IMR-90 (cell line): ENCODE measurements at regions not wholly inside any gene's neighbourhood (a gene's known extent, or its start where the extent isn't known, plus 50 kb on each side); places are given as distances from the start of the nearest gene placed in this dataset.

Source experiments
- ATAC-seq: fragments of 200-7000 bp; cut with Tn5 transposase; 2 replicates; pipeline ENCODE4 v1.9.1; 2020; ENCODE audit warnings: low read depth, mild to moderate bottlenecking, moderate library complexity
- BruUV-seq: library from RNA; stranded (reverse); fragments of 400-500 nt; replicated peaks from 2 replicates; lab custom pipeline; 2021; lab: Mats Ljungman, UMichigan
- CTCF ChIA-PET: fragments of 300-600 bp; formaldehyde crosslinking; extraction: SDS; loops from one replicate; lab custom pipeline; 2021; ENCODE audit warnings: antibody characterized with exemption; lab: Yijun Ruan, JAX
- POLR2A ChIA-PET: fragments of 300-600 bp; sonication (Branson Sonifier 250); formaldehyde crosslinking; loops from one replicate; lab custom pipeline; 2022; ENCODE audit warnings: antibody characterized with exemption; ENCODE audit not compliant: unreplicated experiment; lab: Charles Lee
- DNase-seq: peaks from one replicate; pipeline ENCODE4 v3.0.0; 2013
- H2AFZ ChIP-seq: replicated peaks from 2 replicates; pipeline ENCODE3; 2013; ENCODE audit warnings: low read length, mild to moderate bottlenecking; ENCODE audit not compliant: poor library complexity
- H2AK5ac ChIP-seq: 2 replicates; pipeline ENCODE4 v1.6.1; 2013; ENCODE audit warnings: low read depth, low read length, inconsistent platforms
- H2AK9ac ChIP-seq: replicated peaks from 2 replicates; pipeline ENCODE3; 2013; ENCODE audit warnings: mild to moderate bottlenecking, low read depth, low read length, moderate library complexity; ENCODE audit not compliant: poor library complexity
- H2BK120ac ChIP-seq: 2 replicates; pipeline ENCODE4 v1.6.1; 2013; ENCODE audit warnings: low read depth, low read length, inconsistent platforms
- H2BK15ac ChIP-seq: 3 replicates; pipeline ENCODE4 v1.6.1; 2013; ENCODE audit warnings: low read depth, low read length, inconsistent platforms
- H2BK20ac ChIP-seq: 2 replicates; pipeline ENCODE4 v1.6.1; 2013; ENCODE audit warnings: low read depth, mild to moderate bottlenecking, inconsistent platforms, low read length, moderate library complexity
- H2BK5ac ChIP-seq: 2 replicates; pipeline ENCODE4 v1.6.1; 2013; ENCODE audit warnings: mild to moderate bottlenecking, low read depth, low read length, inconsistent platforms; ENCODE audit not compliant: poor library complexity, severe bottlenecking
- H3K14ac ChIP-seq: replicated peaks from 2 replicates; pipeline ENCODE4 v1.6.1; 2013; ENCODE audit warnings: low read depth, low read length, inconsistent platforms
- H3K18ac ChIP-seq: 2 replicates; pipeline ENCODE4 v1.6.1; 2013; ENCODE audit warnings: low read depth, low read length, control low read depth
- H3K23ac ChIP-seq: 2 replicates; pipeline ENCODE4 v1.6.1; 2013; ENCODE audit warnings: low read depth, low read length, inconsistent platforms
- H3K27ac ChIP-seq: 2 replicates; pipeline ENCODE4 v1.5.1; 2013; ENCODE audit warnings: mild to moderate bottlenecking, control low read depth, low read length; ENCODE audit not compliant: insufficient read depth
- H3K27me3 ChIP-seq: 2 replicates; pipeline ENCODE4 v1.6.1; 2013; ENCODE audit warnings: low read length; ENCODE audit not compliant: control insufficient read depth, insufficient read depth
- H3K36me3 ChIP-seq: 2 replicates; pipeline ENCODE4 v1.6.1; 2013; ENCODE audit warnings: low read length, mixed read lengths; ENCODE audit not compliant: control insufficient read depth, insufficient read depth
- H3K4ac ChIP-seq: 2 replicates; pipeline ENCODE4 v1.6.1; 2013; ENCODE audit warnings: low read depth, low read length, inconsistent platforms
- H3K4me1 ChIP-seq: 2 replicates; pipeline ENCODE4 v1.6.1; 2013; ENCODE audit warnings: low read length, mixed read lengths; ENCODE audit not compliant: control insufficient read depth, insufficient read depth
- H3K4me2 ChIP-seq: 2 replicates; pipeline ENCODE4 v1.6.1; 2013; ENCODE audit warnings: low read depth, mild to moderate bottlenecking, control low read depth, low read length, moderate library complexity
- H3K4me3 ChIP-seq: 2 replicates; pipeline ENCODE4 v1.5.1; 2013; ENCODE audit warnings: low read depth, mild to moderate bottlenecking, control low read depth, low read length, moderate library complexity; ENCODE audit not compliant: insufficient read depth
- H3K56ac ChIP-seq: 2 replicates; pipeline ENCODE4 v1.6.1; 2013; ENCODE audit warnings: low read length, inconsistent platforms; ENCODE audit not compliant: insufficient read depth; ENCODE audit errors: extremely low read depth
- H3K79me1 ChIP-seq, 2 experiments: 2 replicates each; pipeline ENCODE4 v1.6.1; 2013; ENCODE audit warnings: low read length in 2 of 2, inconsistent platforms in 1 of 2, low read depth in 1 of 2
- H3K9ac ChIP-seq: 2 replicates; pipeline ENCODE4 v1.6.1; 2013; ENCODE audit warnings: low read depth, low read length, control low read depth
- H3K9me1 ChIP-seq: 2 replicates; pipeline ENCODE4 v1.6.1; 2013; ENCODE audit warnings: low read length, inconsistent platforms; ENCODE audit not compliant: insufficient read depth
- H3K9me3 ChIP-seq: 2 replicates; pipeline ENCODE4 v1.6.1; 2013; ENCODE audit warnings: low read length; ENCODE audit not compliant: control insufficient read depth, insufficient read depth
- H4K20me1 ChIP-seq: 2 replicates; pipeline ENCODE4 v1.6.1; 2013; ENCODE audit warnings: low read length, inconsistent platforms; ENCODE audit not compliant: insufficient read depth
- H4K5ac ChIP-seq: 2 replicates; pipeline ENCODE4 v1.6.1; 2013; ENCODE audit warnings: mild to moderate bottlenecking, low read depth, low read length, control low read depth
- H4K8ac ChIP-seq, 2 experiments: 2 replicates each; pipeline ENCODE4 v1.6.1; 2013; ENCODE audit warnings: low read depth in 2 of 2, low read length in 2 of 2, control low read depth in 1 of 2, inconsistent platforms in 1 of 2
- H4K91ac ChIP-seq: 2 replicates; pipeline ENCODE4 v1.6.1; 2013; ENCODE audit warnings: low read depth, low read length, inconsistent platforms; ENCODE audit not compliant: insufficient read depth
- BHLHE40 ChIP-seq: fragments of 150-350 bp; IDR thresholded peaks from 2 replicates; pipeline ENCODE4 v1.6.1; 2016; ENCODE audit warnings: mild to moderate bottlenecking, low read depth, low read length
- CEBPB ChIP-seq: IDR thresholded peaks from 2 replicates; pipeline ENCODE4 v1.6.1; 2012; ENCODE audit warnings: low read depth, low read length, improper control_type of control experiment
- CHD1 ChIP-seq: IDR thresholded peaks from 2 replicates; pipeline ENCODE4 v1.6.1; 2012; ENCODE audit warnings: low read depth, low read length, improper control_type of control experiment
- FOS ChIP-seq: fragments of 150-350 bp; IDR thresholded peaks from 2 replicates; pipeline ENCODE4 v1.6.1; 2016; ENCODE audit warnings: low read depth, low read length
- MAFK ChIP-seq: IDR thresholded peaks from 2 replicates; pipeline ENCODE4 v1.6.1; 2012; ENCODE audit warnings: low read depth, low read length, improper control_type of control experiment
- MAZ ChIP-seq: IDR thresholded peaks from 2 replicates; pipeline ENCODE4 v1.6.1; 2012; ENCODE audit warnings: low read depth, mild to moderate bottlenecking, low read length, improper control_type of control experiment, moderate library complexity, borderline replicate concordance
- MXI1 ChIP-seq: IDR thresholded peaks from 2 replicates; pipeline ENCODE4 v1.6.1; 2012; ENCODE audit warnings: low read depth, mild to moderate bottlenecking, low read length, moderate library complexity, borderline replicate concordance
- NFE2L2 ChIP-seq: fragments of 150-350 bp; IDR thresholded peaks from 2 replicates; pipeline ENCODE4 v1.6.1; 2016; ENCODE audit warnings: low read depth, mild to moderate bottlenecking, low read length
- POLR2A ChIP-seq: IDR thresholded peaks from 2 replicates; pipeline ENCODE4 v1.6.1; 2012; ENCODE audit warnings: mild to moderate bottlenecking, low read depth, low read length
- RAD21 ChIP-seq: IDR thresholded peaks from 2 replicates; pipeline ENCODE4 v1.6.1; 2012; ENCODE audit warnings: low read length, improper control_type of control experiment
- RCOR1 ChIP-seq: IDR thresholded peaks from 2 replicates; pipeline ENCODE4 v1.6.1; 2012; ENCODE audit warnings: mild to moderate bottlenecking, low read length, improper control_type of control experiment; ENCODE audit not compliant: insufficient replicate concordance
- RFX5 ChIP-seq: IDR thresholded peaks from 2 replicates; pipeline ENCODE4 v1.8.0; 2012; ENCODE audit warnings: low read depth, mild to moderate bottlenecking, low read length, moderate library complexity
- SMC3 ChIP-seq: fragments of 150-350 bp; IDR thresholded peaks from 2 replicates; pipeline ENCODE4 v1.6.1; 2016; ENCODE audit warnings: low read depth, mild to moderate bottlenecking, antibody characterized with exemption, low read length, moderate library complexity
- WGBS, 2 experiments: methylation state at CpG; one replicate each; pipeline versions ENCODE4 v1.1.5 to v1.1.7; 2013; ENCODE audit warnings: missing lambda C conversion rate in 2 of 2; ENCODE audit not compliant: insufficient read length in 1 of 2; ENCODE audit errors: extremely low coverage in 2 of 2; 5-methylcytosine and 5-hydroxymethylcytosine counted together
- dilution Hi-C: fragments of 300-500 bp; cut with HindIII; formaldehyde crosslinking; loops from one replicate; pipeline ENCODE4 v1.14.3; 2018; ENCODE audit warnings: low sequenced_read_pairs; ENCODE audit not compliant: unreplicated experiment
- in situ Hi-C: fragments of 300-500 bp; cut with MboI; formaldehyde crosslinking; loops from 3 replicates; pipeline ENCODE4 v1.14.3; 2019; ENCODE audit warnings: low sequenced_read_pairs, inconsistent platforms, mixed read lengths
- intact Hi-C: fragments of 100-400 bp; cut with micrococcal nuclease; formaldehyde crosslinking; loops from 2 replicates; pipeline ENCODE4 v1.10.0; 2022
- TF ChIP-seq, protein P1 (sequence below): fragments of 150-350 bp; IDR thresholded peaks from 2 replicates; pipeline ENCODE4 v1.6.1; 2016; ENCODE audit warnings: low read depth, mild to moderate bottlenecking, low read length, moderate library complexity, borderline replicate concordance
- TF ChIP-seq, protein P2 (sequence below): fragments of 150-350 bp; IDR thresholded peaks from 2 replicates; pipeline ENCODE4 v1.6.1; 2017; ENCODE audit warnings: mild to moderate bottlenecking, antibody characterized with exemption, low read length, low read depth
- TF ChIP-seq, protein P3 (sequence below): conservative IDR thresholded peaks from 2 replicates; pipeline ENCODE4 v1.5.1; 2012; ENCODE audit warnings: mild to moderate bottlenecking, low read depth, low read length, improper control_type of control experiment

DNA sequence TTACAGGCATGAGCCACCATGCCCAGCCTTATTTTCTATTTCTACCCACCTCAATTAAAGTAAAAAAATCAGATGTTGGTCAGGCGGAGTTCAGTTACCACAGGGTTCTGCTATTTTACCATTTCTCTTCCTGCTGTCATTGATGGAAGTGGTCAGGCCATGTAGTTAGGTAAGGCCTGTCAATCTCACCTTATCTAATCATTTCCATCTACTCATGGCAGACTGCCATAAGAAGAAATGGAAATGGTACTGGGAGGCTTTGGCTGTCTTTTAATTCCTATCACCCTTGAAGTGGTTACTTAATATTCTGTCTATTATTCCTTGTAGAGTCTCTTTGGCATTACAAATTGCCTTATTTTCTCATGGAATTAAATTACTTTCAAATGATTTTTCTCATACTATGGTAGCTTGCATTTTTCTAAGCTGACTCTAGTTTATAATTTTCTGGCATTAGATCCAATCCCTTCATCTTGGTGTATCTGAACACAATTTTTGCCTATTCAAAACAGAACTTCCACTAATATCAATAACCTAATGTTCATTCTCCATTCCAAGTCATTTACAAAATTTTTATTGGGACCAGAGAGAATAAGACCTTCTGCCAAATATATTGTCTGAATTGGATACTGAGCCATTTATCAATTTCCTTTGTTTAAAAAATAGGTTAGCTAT is 198.7 kb downstream of the DACT1 start:
- no peak overlapping the region for H2BK120ac ChIP-seq
- no peak overlapping the region for H3K27ac ChIP-seq
- H2BK15ac ChIP-seq: no peak overlapping the region
- no TSS peak for BruUV-seq
- ChIA-PET CTCF (interaction anchor here (0.8 to 1.1 kb wide), 2 partner anchors 10 to 11 kb away, joined by 3 read pairs; no protein-coding TSS in a partner anchor), POLR2A (no interaction called here)
- H4K5ac ChIP-seq: no peak overlapping the region
- H2BK20ac ChIP-seq: no peak overlapping the region
- no peak overlapping the region for H3K4me3 ChIP-seq
- H3K9me1 ChIP-seq: no peaks in the 10 kb centered on the region
- intact Hi-C loops (no loop called here), dilution Hi-C loops (no loop called here), in situ Hi-C loops (no loop called here)
- H3K79me1 ChIP-seq: no peaks in the 10 kb centered on the region
- no peak for TF ChIP-seq RAD21
- no peak for TF ChIP-seq MXI1
- TF ChIP-seq RFX5: no peak
- TF ChIP-seq, protein P1, sequence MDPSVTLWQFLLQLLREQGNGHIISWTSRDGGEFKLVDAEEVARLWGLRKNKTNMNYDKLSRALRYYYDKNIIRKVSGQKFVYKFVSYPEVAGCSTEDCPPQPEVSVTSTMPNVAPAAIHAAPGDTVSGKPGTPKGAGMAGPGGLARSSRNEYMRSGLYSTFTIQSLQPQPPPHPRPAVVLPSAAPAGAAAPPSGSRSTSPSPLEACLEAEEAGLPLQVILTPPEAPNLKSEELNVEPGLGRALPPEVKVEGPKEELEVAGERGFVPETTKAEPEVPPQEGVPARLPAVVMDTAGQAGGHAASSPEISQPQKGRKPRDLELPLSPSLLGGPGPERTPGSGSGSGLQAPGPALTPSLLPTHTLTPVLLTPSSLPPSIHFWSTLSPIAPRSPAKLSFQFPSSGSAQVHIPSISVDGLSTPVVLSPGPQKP: no peak
- TF ChIP-seq RCOR1: no peak
- no peak for TF ChIP-seq MAZ
- TF ChIP-seq, protein P2, sequence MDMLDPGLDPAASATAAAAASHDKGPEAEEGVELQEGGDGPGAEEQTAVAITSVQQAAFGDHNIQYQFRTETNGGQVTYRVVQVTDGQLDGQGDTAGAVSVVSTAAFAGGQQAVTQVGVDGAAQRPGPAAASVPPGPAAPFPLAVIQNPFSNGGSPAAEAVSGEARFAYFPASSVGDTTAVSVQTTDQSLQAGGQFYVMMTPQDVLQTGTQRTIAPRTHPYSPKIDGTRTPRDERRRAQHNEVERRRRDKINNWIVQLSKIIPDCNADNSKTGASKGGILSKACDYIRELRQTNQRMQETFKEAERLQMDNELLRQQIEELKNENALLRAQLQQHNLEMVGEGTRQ: no peak
- TF ChIP-seq, protein P3, sequence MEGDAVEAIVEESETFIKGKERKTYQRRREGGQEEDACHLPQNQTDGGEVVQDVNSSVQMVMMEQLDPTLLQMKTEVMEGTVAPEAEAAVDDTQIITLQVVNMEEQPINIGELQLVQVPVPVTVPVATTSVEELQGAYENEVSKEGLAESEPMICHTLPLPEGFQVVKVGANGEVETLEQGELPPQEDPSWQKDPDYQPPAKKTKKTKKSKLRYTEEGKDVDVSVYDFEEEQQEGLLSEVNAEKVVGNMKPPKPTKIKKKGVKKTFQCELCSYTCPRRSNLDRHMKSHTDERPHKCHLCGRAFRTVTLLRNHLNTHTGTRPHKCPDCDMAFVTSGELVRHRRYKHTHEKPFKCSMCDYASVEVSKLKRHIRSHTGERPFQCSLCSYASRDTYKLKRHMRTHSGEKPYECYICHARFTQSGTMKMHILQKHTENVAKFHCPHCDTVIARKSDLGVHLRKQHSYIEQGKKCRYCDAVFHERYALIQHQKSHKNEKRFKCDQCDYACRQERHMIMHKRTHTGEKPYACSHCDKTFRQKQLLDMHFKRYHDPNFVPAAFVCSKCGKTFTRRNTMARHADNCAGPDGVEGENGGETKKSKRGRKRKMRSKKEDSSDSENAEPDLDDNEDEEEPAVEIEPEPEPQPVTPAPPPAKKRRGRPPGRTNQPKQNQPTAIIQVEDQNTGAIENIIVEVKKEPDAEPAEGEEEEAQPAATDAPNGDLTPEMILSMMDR: no peak
- TF ChIP-seq NFE2L2: no peak
- no peak for TF ChIP-seq MAFK
- TF ChIP-seq CEBPB: no peak
- no peak for TF ChIP-seq BHLHE40
- no peak for TF ChIP-seq CHD1
- no peak for TF ChIP-seq POLR2A
- TF ChIP-seq FOS: no peak
- TF ChIP-seq SMC3: no peak
- no CpG with 5 or more reads among the region's 1 CpG for WGBS, 2 experiments
- no peak overlapping the region for H3K23ac ChIP-seq
- H3K27me3 ChIP-seq: peaks cover 4% of the 10 kb centered on the region
- H2BK5ac ChIP-seq: no peak overlapping the region
- no peaks in the 10 kb centered on the region for H3K36me3 ChIP-seq
- no peak overlapping the region for H3K9ac ChIP-seq
- no peak overlapping the region for H4K8ac ChIP-seq
- DNase-seq (no peak), ATAC-seq (no peak)
- no peak overlapping the region for H3K18ac ChIP-seq
- no peak overlapping the region for H3K4ac ChIP-seq
- no peaks in the 10 kb centered on the region for H3K9me3 ChIP-seq
- H2AFZ ChIP-seq: no peak overlapping the region
- H4K20me1 ChIP-seq: no peaks in the 10 kb centered on the region
- H3K4me1 ChIP-seq: no peaks in the 10 kb centered on the region
- H3K4me2 ChIP-seq: no peak overlapping the region
- no peak overlapping the region for H3K56ac ChIP-seq
- H4K91ac ChIP-seq: no peak overlapping the region
- H2AK9ac ChIP-seq: no peak overlapping the region
- H2AK5ac ChIP-seq: no peak overlapping the region
- H3K14ac ChIP-seq: no peak overlapping the region
